Glomerular visceral epithelial cell (primary cell): ENCODE measurements at regions not wholly inside any gene's neighbourhood (a gene's known extent, or its start where the extent isn't known, plus 50 kb on each side); places are given as distances from the start of the nearest gene placed in this dataset.
"Not testable (repeated sequence)": the region's sequence is repeated elsewhere in the genome, so short reads cannot be mapped to it uniquely, and the experiment has no call there.

Source experiments
- DNase-seq: peaks from one replicate; pipeline ENCODE4 v3.0.0-alpha.2; 2016; ENCODE audit errors: extremely low spot score

DNA sequence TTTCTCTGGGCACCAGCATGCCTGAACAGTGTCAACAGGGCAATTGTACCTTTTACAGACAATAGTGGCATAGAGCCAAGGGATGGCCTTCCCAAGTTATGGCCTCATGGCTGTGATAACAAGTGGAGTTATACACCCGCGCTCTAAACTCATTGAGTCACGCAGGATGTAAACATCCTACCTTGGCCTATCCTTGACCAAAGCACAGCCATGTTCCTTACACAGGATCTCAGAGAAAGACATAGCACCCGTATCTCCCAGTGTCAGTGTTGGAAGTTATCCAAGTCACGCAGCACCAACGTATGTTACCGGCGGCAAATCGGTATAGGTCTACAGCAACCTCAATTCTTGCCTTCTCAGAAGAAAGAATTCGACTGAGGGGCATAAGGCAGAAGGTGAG lies 1654.9 kb upstream of the LRRTM3 start:
- no peak for DNase-seq

DNA sequence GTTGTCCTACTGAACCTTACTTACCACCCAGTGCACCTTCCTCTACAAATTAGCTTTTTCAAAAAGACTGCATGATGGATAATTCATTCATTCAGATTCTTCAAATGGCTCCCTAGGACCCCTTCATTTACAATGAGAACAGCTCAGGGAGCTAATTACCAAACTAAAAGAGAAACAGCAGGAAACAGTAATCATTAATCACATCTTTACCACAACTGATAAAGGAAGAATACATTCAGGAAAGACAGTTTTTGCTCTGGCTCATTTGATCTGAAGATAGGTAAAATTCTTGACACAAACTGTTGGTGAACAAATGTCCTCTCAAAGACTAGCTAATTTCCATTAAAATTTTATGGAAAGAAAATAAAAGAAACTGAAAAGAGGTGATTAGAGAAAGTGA lies 1652.7 kb upstream of the LRRTM3 start:
- DNase-seq: no peak

DNA sequence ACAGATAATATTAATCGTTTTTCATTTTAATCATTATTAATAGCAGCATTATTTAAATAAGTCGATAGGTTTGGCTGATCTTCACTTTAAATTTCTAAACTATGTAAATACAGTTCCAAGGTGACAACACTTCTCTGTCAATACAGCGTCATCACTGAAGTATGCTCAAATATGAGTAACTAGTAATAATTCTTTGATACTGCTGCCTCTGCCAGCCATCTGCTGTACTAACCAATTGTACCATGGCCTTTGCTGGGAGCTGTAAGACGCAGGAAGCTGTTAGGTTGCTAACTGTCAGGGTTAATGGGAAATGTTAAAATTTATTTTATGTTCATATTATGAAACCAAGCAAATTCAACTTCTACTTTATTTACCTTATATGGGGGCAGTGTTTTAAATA lies 1650.5 kb upstream of the LRRTM3 start:
- DNase-seq: no peak

DNA sequence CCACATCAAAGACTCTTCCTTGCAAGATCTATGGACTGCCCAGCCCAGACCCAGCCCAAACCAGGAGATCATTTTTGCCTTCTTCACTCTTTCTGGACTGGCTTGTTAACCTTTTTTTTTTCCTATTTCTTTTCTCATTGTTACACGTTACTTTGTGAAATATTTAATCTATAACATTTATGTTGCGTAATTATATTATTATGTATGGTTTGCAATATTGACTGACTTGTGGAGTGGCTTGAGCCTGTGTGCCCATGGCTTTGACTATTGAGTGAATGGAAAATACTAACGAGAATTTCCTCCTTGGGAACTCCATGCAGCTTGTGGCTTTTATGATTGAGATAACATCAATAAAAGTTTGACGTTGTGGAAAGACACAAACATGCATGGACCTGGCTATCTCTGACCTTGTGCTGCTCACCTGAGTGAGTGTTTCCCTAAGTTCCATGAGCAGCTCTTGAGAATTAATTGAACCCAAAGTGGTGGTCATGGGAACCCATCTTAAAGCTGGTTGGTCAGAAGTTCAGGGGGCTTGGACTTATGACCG lies 1641.3 kb upstream of the LRRTM3 start:
- DNase-seq: no peak

DNA sequence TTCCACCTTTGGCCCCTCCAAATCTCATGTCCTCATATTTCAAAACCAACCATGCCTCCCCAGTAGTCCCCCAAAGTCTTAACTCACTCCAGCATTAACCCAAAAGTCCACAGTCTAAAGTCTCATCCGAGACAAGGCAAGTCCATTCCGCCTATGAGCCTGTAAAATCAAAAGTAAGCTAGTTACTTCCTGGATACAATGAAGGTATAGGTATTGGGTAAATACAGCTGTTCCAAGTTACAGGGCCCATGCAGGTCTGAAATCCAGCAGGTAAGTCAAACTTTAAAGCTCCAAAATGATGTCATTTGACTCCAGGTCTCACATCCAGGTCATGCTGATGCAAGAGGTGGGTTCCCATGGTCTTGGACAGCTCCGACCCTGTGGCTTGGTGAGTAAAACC lies 1640.1 kb upstream of the LRRTM3 start:
- DNase-seq: not testable (repeated sequence)

DNA sequence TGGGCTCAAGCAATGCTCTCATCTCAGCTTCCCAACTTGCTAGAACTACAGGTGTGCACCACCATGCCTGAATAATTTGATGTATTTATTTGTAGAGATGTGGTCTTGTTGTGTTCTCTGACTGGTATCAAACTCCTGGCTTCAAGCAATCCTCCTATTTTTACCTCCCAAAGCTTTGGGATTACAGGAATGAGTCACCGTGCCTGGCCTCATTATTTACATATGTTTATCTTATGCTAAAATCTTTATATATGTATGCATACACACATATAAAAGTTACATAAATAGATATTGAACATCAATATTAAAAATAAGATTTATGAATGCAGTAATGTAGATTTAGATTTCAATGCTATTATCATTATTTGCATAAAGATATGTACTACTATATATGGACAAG lies 1634.5 kb upstream of the LRRTM3 start:
- no peak for DNase-seq

DNA sequence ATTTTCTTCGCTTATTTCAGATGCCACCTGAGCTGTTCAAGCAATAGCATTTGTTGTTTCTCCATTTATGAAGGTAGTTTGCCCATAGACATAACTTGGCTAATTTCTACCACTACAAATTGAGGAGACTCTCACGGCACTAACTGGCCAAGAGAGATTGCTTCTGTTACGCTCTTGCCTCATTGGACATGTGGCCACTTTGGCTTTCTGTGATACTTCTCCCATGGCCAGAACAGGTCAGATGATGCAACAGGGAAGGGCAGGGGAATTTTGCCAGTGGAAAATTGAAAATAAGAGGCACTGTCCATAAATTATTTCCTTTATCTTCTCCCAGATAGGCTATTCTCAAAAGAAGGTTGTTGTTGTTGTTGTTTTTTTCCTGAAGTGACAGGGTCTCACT lies 1633.3 kb upstream of the LRRTM3 start:
- DNase-seq: no peak

DNA sequence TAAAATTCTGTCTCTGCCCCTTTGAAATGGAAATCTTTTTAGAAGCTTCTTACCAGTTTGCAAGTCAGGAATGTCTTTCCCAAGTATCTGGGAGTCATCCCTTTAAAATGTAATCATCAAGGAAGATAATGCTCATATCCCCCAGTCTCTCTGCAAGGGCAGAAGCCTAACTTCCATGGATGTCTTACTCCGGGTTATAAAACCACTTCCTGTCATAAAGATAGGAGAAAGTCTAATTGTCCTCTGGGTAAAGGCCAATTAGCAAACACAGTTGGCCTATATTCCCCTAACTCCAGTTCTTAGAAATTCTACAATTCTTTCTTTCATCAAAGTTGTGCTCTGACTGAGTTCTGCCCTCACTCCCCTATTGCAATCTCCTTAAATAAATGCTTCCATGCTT lies 1631.5 kb upstream of the LRRTM3 start:
- DNase-seq: no peak

DNA sequence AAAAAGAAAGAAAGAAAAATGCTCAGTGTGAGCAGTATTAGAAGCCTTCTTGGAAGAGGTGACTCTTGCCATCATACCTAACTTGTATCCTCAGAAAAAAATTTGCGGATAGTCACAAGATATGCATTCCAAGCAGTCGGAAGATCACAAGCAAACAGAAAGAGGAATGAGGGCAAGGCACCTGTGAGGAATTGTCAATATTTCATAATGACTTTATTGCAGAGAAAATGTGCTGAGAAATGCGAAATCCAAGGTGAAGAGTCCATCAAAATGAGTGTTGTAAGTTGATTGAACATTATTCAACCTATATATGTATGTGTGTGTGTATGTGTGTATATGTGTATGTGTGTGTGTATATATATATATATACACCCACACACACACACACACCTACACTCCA lies 1624.7 kb upstream of the LRRTM3 start:
- DNase-seq: no peak

DNA sequence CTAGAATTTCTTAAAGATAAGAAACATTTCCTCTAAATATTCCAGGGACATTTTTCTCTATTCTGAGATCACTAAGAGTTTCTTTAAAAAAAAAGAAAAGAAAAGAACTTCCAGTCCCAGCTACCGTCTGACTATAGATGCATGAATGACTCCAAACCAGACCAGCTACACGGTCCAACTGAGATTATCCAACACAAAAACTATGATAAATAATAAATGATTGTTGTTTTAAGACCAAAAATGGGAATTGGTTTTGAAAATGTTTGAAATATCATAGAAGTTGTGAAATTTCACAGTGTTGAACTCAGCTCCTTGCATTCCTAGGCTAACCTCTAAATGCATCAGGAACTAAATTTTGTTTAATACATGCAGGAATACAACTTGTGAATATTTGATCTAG lies 1619.6 kb upstream of the LRRTM3 start:
- DNase-seq: no peak

DNA sequence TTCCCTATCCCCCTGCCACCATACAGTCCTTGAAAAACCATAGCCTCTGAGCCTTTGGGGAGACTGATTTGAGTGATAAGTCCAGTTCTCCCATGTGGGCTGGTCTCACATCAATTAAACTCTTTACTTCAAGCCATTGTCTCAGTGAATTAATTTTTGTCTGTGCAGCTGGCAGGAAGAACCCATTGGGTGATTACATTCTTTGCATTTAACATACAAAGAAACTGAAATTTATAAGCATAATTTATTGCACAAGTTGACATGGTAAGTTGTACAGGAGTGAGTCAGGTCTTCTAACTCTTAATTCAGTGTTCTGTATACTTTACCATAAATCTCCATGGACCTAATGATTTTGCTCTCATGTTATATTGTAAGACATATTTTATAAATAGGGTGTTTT lies 1613.0 kb upstream of the LRRTM3 start:
- no peak for DNase-seq

DNA sequence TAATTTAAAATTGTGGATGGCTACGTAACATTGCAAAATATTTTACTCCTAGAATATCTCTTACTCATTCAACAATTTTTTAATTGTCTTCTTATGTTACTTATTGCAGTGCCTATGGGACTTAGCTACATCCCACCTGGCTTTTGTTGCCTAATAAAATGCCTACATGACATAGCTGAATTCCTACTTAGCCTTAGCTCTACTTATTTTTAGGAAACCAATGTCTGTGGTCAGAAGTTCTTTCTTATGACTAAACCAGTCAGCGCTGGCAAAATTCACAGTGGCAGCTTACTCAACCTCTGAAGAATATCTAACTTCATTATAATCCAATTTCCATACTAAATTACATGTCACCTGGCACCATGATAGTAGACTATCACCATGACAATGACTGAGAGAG lies 1612.4 kb upstream of the LRRTM3 start:
- peak; percentile 68 for DNase-seq

DNA sequence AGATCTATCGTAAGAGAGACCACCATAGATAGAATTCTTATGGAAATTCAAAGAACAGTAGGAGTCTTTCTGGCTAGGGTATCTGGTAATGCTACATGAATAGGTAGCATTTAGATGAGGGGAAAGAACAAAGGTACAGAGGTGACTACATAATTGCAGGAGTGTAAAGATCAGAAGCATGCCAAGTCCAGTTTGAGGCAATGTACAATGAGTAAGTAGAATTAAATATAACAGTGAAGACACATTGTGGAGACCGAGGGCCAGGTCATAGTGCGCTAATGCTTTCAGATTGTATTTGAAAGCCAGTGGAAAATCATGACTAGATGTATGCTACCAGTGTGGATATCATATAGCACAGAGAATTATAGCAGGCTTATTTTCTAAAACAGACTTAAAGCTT lies 1611.6 kb upstream of the LRRTM3 start:
- DNase-seq: no peak

DNA sequence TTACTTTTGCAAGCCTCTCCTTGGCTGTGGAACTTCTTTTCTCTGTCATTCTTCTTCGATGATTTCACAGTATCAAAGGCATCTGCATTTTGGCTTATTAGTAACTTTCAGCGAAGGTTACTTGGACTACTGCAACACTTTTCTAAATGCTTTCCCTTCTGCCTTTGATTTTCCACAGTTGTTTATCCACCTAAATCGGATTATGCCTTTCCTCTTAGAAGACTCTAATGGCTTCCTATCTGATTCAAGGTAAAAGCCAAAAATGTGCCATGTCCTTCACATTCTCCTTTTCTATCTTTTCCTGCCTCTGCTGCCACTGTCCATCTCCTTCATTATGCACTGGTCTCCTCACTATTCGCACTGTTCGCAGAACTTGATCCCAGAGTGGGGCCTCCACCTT lies 1606.3 kb upstream of the LRRTM3 start:
- no peak for DNase-seq

DNA sequence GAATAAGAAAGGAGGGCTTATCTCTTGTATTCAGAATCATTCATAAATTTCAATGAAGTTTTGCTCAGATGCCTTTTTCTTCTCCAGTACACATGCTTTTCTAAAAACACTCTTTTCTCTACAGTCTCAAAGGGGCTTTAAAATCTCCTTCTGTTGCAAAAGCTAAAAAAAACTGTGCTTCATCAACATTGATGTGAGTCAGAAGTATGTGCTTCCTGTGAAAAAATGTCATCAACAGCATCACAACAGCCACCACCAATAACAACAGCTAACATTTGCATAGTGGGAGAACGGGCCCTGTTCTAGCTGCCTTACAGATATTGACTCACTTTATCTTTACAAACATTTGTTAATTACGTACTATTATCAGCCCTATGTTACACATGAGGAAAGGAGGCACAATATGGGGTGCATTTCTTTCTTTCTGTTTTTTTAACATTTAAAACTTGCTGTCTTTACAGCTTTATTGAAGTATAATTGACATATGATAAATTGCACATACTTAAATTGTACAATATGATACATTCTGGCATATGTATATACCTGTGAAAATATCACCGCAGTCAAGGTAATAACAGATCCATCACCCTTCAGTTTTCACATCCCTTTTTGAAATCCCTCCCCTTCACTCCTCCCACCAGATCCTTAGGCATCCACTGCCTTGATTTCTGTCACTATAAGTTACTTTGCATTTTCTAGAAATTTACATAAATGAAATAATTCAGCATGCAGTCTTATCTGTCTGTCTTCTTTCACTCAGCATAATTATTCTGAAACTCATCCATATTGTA lies 1605.4 kb upstream of the LRRTM3 start:
- DNase-seq: no peak

DNA sequence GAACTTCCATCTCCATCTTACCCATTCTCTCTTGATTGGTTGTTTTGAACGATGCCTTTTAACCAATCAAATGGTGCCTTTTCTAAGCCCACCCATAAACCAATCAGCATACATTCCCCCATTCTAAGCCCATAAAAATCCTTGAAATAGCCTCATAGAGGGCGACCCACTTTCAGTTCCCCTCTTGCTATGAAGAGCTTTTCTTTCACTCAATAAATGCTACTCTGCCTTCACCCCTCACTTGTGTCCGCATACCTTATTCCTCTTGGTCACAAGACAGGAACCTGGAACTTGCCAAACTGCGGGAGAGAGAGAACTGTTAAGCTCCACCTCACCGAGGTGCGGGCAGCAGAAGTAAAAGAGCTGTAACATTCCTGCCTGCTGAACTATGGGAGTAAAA lies 1602.0 kb upstream of the LRRTM3 start:
- DNase-seq: no peak

DNA sequence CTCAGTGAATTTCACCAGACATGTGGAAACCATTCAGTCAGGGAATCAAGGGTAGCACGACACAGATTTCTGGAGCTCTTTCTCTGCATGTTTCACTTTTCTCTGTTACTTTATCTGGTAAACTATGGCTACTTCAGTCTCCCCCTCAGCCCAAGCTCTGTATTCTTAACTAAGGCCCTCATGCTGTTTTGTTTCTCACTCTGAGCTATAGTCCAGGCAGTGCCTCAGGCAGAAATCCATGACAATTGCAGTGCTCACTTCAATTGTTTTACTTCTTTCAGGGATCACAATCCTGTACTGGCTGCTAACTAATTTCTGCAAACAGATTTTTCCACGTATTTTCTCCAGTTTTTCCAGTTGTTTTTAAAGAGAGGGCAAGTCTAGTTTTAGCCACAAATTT lies 1599.9 kb upstream of the LRRTM3 start:
- DNase-seq: no peak

DNA sequence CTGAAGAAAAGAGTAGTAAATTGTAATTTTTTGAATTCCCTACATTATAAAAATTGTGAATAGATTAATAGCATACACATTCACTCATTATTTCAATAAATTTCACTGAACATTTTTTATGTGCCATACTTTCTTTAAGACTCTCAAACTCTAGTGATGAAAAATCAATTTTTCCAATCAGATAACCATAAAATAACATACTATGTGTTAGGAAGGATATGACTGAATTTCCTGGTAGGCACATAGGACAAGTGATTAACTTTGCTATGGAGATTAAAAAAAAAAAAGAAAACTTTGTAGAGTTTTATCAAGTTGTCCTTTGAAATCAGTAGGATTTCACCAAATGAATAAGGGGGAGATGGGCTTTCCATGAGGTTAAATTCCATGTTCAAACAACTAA lies 1597.3 kb upstream of the LRRTM3 start:
- DNase-seq: no peak

DNA sequence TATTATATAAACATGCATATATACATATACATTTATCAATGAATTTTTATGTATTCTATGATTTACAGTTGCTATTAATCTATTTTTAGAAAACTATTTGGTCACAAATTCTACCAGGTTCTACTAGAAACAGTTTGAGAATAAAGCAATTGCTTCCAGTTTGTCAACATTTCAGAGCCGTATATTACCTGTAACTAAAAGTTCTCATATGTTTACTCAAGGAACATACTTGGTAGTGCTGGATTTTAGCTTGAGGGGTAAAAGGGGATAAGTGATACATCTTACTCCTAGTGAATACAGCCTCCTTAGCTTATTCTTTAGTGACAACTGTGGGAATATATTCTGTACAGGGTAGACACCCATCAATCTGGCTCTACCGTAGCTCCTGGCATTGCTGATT lies 1590.5 kb upstream of the LRRTM3 start:
- no peak for DNase-seq

DNA sequence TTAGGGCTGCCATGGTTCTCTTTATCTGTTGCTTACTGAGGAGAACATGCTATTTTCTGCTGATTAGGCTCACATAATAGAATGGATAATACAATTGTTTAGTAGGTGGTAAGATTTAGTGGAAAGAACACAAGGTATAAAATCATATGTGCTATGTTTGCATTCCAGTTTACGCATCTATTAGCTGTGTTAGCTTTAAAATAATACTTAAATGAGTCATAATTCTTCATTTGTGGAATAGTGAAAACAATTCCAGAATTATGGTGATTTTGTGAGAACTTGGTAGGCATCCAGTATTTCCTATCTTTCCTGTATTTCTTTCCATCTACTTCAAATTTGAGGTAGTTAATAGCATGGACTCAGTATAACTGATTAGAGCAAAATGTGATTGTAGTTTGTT lies 1585.5 kb upstream of the LRRTM3 start:
- no peak for DNase-seq

DNA sequence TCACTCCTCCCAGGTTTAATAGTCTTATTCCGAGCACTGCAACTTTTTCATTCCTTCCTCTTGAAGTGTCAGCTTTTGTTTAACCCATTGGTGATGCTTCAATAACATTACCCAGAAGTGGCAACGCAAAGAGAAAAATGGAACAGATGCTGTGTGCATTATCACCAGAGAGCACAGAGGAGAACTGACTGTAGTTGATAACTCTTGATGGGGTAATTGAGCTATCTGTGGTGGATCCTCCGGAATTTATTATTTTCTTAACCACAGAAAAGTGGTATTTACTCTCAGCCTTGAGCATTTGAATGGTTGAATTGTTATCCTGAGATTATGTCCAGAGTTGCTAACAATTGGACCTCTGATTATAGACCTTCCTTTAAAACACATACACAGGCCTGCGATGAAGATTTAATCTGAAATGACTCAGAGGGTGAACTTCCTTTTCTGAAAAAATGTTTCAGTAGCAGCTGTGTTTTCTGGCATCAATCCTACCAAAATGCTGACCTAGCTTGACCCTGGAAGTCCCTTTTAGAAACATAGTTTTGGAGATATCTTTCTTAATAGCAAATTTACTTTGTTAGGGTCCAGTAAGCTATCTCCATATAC lies 1584.4 kb upstream of the LRRTM3 start:
- peak; percentile 63 for DNase-seq

DNA sequence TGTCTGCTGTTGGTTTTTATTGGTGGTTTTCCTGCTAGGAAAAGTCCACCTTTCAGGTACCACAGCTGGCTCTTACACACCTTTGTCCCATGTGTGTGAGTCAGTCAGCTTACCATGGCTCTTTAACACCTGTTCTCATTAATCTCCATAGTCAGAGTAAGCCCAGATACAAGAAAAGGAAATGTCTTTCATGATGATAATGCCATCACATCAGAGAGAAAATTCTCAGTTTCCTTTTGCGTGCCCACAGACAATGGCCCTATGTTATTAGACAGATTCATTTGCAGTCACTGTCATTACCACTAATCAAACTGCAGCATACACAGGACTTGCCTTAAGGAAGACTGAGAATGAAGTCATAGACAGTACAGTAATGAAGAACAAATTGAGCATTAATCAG lies 1583.6 kb upstream of the LRRTM3 start:
- DNase-seq: no peak

DNA sequence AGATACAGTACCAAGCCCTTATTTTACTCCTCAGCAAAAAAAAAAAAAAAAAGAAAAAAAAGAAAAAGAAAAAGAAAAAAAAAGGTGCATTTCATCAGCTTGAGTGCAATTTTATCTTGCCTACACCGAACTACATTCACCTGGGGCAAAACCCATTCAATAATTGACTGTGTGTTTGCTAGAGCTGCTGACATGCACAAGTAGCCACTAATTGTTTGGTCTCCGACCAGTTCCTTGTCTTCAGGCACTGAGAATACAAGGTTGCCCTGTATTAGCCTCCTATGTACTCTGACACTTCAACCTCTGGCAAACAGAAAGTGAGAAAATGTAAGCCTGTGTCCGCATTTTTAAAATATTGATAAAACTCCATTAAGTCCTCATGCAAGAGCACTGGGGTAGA lies 1579.4 kb upstream of the LRRTM3 start:
- no peak for DNase-seq

DNA sequence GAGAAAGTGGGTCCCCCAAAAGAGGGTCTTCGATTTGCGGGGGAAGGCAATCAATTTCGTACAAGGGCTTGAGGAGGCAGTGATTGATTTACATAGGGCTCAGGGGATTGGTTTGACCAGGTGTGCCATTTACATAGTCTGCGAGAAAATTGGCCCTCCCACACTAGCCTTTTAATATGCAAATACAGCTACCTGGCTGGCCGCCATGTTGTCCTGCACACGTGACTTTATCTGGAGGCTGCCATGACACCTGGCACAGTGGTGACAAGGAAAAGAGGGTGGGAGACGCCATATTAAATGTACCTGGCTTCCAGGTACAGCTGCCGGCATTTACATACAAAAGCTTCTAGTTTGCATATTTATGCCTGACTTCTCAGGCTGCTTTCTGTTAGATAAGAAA lies 1577.2 kb upstream of the LRRTM3 start:
- DNase-seq: no peak
